ENCODE measurements at regions not wholly inside any gene's neighbourhood (a gene's known extent, or its start where the extent isn't known, plus 50 kb on each side); places are given as distances from the start of the nearest gene placed in this dataset.

GRCh38 chr6:92166666-92167065 is 1252.7 kb downstream of the EPHA7 start:
- CTCF ChIA-PET = no interaction called here
- no peak for DNase-seq
- TF ChIP-seq CTCF (conservative IDR thresholded peaks at IDR 0.05) = no peak
- no peak for TF ChIP-seq EZH2 (IDR thresholded peaks at IDR 0.05; ENCODE audit: low read depth)

GRCh38 chr6:92161953-92162352 is 1257.4 kb downstream of the EPHA7 start:
- Histone ChIP-seq H4K20me1 (ENCODE audit: insufficient read depth) (no peaks in the 10 kb centered on the region), H3K4me3 (no peak overlapping the region), H3K79me2 (ENCODE audit: low read depth) (no peaks in the 10 kb centered on the region), H3K9me2 (ENCODE audit: insufficient read depth) (no peaks in the 10 kb centered on the region), H3K27me3 (ENCODE audit: insufficient read depth, low read depth) (no peaks in the 10 kb centered on the region), H3K27ac (no peak overlapping the region), H3K9me3 (ENCODE audit: insufficient read depth, low read depth) (no peaks in the 10 kb centered on the region), H3F3A (ENCODE audit: insufficient read depth, low read depth) (no peaks in the 10 kb centered on the region), H3K4me1 (replicated peaks; ENCODE audit: insufficient read depth) (no peaks in the 10 kb centered on the region), H3K4me2 (no peak overlapping the region), H2AFZ (no peak overlapping the region), H3K36me3 (ENCODE audit: low read depth) (no peaks in the 10 kb centered on the region)
- no TSS peak for BruUV-seq (replicated peaks)
- CTCF ChIA-PET = no interaction called here
- intact Hi-C loops (cut with micrococcal nuclease; ENCODE audit: unreplicated experiment) = no loop called here
- POLR2A ChIA-PET (ENCODE audit: unreplicated experiment) = no interaction called here
- TF ChIP-seq EZH2 (IDR thresholded peaks at IDR 0.05; ENCODE audit: low read depth) (no peak), CTCF (conservative IDR thresholded peaks at IDR 0.05) (no peak)
- DNase-seq = no peak

More at GRCh38 chr6:92166666-92167065, 1252.7 kb downstream of the EPHA7 start:
- Histone ChIP-seq H3K27me3 (ENCODE audit: insufficient read depth, low read depth) (no peaks in the 10 kb centered on the region), H3F3A (ENCODE audit: insufficient read depth, low read depth) (no peaks in the 10 kb centered on the region), H3K9me3 (ENCODE audit: insufficient read depth, low read depth) (no peaks in the 10 kb centered on the region), H2AFZ (no peak overlapping the region), H4K20me1 (ENCODE audit: insufficient read depth) (no peaks in the 10 kb centered on the region), H3K4me1 (replicated peaks; ENCODE audit: insufficient read depth) (no peaks in the 10 kb centered on the region), H3K36me3 (ENCODE audit: low read depth) (no peaks in the 10 kb centered on the region), H3K9me2 (ENCODE audit: insufficient read depth) (no peaks in the 10 kb centered on the region), H3K4me3 (no peak overlapping the region), H3K27ac (no peak overlapping the region), H3K4me2 (no peak overlapping the region), H3K79me2 (ENCODE audit: low read depth) (no peaks in the 10 kb centered on the region)
- POLR2A ChIA-PET (ENCODE audit: unreplicated experiment) = no interaction called here
- BruUV-seq (replicated peaks) = no TSS peak
- intact Hi-C loops (cut with micrococcal nuclease; ENCODE audit: unreplicated experiment) = no loop called here

- Histone ChIP-seq H3K27me3 (ENCODE audit: insufficient read depth, low read depth) (no peaks in the 10 kb centered on the region), H3F3A (ENCODE audit: insufficient read depth, low read depth) (no peaks in the 10 kb centered on the region), H3K36me3 (ENCODE audit: low read depth) (no peaks in the 10 kb centered on the region), H3K4me3 (no peak overlapping the region), H3K4me2 (no peak overlapping the region), H3K9me3 (ENCODE audit: insufficient read depth, low read depth) (no peaks in the 10 kb centered on the region), H2AFZ (no peak overlapping the region), H3K27ac (no peak overlapping the region), H3K4me1 (replicated peaks; ENCODE audit: insufficient read depth) (no peaks in the 10 kb centered on the region), H4K20me1 (ENCODE audit: insufficient read depth) (no peaks in the 10 kb centered on the region), H3K9me2 (ENCODE audit: insufficient read depth) (no peaks in the 10 kb centered on the region), H3K79me2 (ENCODE audit: low read depth) (no peaks in the 10 kb centered on the region)
- ChIA-PET POLR2A (ENCODE audit: unreplicated experiment) (no interaction called here), CTCF (no interaction called here)
- no peak for TF ChIP-seq CTCF (conservative IDR thresholded peaks at IDR 0.05)
- no peak for TF ChIP-seq EZH2 (IDR thresholded peaks at IDR 0.05; ENCODE audit: low read depth)
- intact Hi-C loops (cut with micrococcal nuclease; ENCODE audit: unreplicated experiment) = no loop called here
- no peak for DNase-seq
- BruUV-seq (replicated peaks) = no TSS peak
These were observed 1259.1 kb downstream of the EPHA7 start for GRCh38 chr6:92160226-92160625.
